HEK293 (cell line): ENCODE measurements at regions not wholly inside any gene's neighbourhood (a gene's known extent, or its start where the extent isn't known, plus 50 kb on each side); places are given as distances from the start of the nearest gene placed in this dataset.

Experiments
- CTCF ChIP-seq: fragments of 450-650 bp; formaldehyde crosslinking; IDR thresholded peaks from 2 replicates; pipeline ENCODE4 v1.5.1; 2016; ENCODE audit warnings: missing biosample characterization, missing genetic modification characterization
- EGR2 ChIP-seq: fragments of 450-650 bp; formaldehyde crosslinking; IDR thresholded peaks from 2 replicates; pipeline ENCODE4 v1.5.1; 2016; ENCODE audit warnings: low read depth, missing biosample characterization, missing genetic modification characterization
- MZF1 ChIP-seq: fragments of 450-650 bp; formaldehyde crosslinking; IDR thresholded peaks from 2 replicates; pipeline ENCODE4 v1.5.1; 2017; ENCODE audit warnings: missing biosample characterization, missing genetic modification characterization, borderline replicate concordance
- SETDB1 ChIP-seq: IDR thresholded peaks from one replicate; pipeline ENCODE4 v1.6.1; 2017; ENCODE audit warnings: mild to moderate bottlenecking, low read length, moderate library complexity, mixed read lengths; ENCODE audit not compliant: insufficient read length
- ZFP37 ChIP-seq: fragments of 450-650 bp; formaldehyde crosslinking; IDR thresholded peaks from 2 replicates; pipeline ENCODE4 v1.5.1; 2016; ENCODE audit warnings: missing biosample characterization, missing genetic modification characterization
- ZNF133 ChIP-seq: fragments of 450-650 bp; formaldehyde crosslinking; IDR thresholded peaks from 2 replicates; pipeline ENCODE4 v1.5.1; 2016; ENCODE audit warnings: missing biosample characterization, missing genetic modification characterization
- ZNF24 ChIP-seq: fragments of 450-650 bp; formaldehyde crosslinking; IDR thresholded peaks from 2 replicates; pipeline ENCODE4 v1.5.1; 2016; ENCODE audit warnings: missing biosample characterization, missing genetic modification characterization
- ZNF302 ChIP-seq: fragments of 450-650 bp; formaldehyde crosslinking; IDR thresholded peaks from 2 replicates; pipeline ENCODE4 v1.5.1; 2016; ENCODE audit warnings: missing biosample characterization, missing genetic modification characterization, low read depth
- ZNF416 ChIP-seq: fragments of 450-650 bp; formaldehyde crosslinking; IDR thresholded peaks from 2 replicates; pipeline ENCODE4 v1.5.1; 2016; ENCODE audit warnings: missing biosample characterization, missing genetic modification characterization
- ZNF473 ChIP-seq: fragments of 450-650 bp; formaldehyde crosslinking; IDR thresholded peaks from 2 replicates; pipeline ENCODE4 v1.5.1; 2017; ENCODE audit warnings: missing biosample characterization, missing genetic modification characterization
- ZNF560 ChIP-seq: fragments of 450-650 bp; formaldehyde crosslinking; IDR thresholded peaks from 2 replicates; pipeline ENCODE4 v1.5.1; 2017; ENCODE audit warnings: missing biosample characterization, missing genetic modification characterization, borderline replicate concordance
- ZNF561 ChIP-seq: fragments of 450-650 bp; IDR thresholded peaks from 2 replicates; pipeline ENCODE4 v1.5.1; 2018; ENCODE audit warnings: missing biosample characterization, missing genetic modification characterization, borderline replicate concordance
- ZNF791 ChIP-seq: fragments of 450-650 bp; formaldehyde crosslinking; IDR thresholded peaks from 2 replicates; pipeline ENCODE4 v1.5.1; 2016; ENCODE audit warnings: missing biosample characterization, missing genetic modification characterization
- ZSCAN5A ChIP-seq: fragments of 450-650 bp; formaldehyde crosslinking; IDR thresholded peaks from 2 replicates; pipeline ENCODE4 v1.5.1; 2016; ENCODE audit warnings: missing biosample characterization, missing genetic modification characterization

- no peak for TF ChIP-seq ZNF416 (tag by site-specific recombination)
- no peak for TF ChIP-seq CTCF (tag by site-specific recombination)
- TF ChIP-seq ZFP37: no peak
- no peak for TF ChIP-seq ZNF791
- TF ChIP-seq ZNF560 (tag by site-specific recombination): no peak
- no peak for TF ChIP-seq SETDB1
- TF ChIP-seq EGR2 (tag by site-specific recombination): no peak
- no peak for TF ChIP-seq ZNF473 (tag by site-specific recombination)
- no peak for TF ChIP-seq MZF1 (tag by site-specific recombination)
- no peak for TF ChIP-seq ZNF133 (tag by site-specific recombination)
- no peak for TF ChIP-seq ZNF302 (tag by site-specific recombination)
- no peak for TF ChIP-seq ZNF561
- TF ChIP-seq ZSCAN5A (tag by site-specific recombination): no peak
- no peak for TF ChIP-seq ZNF24 (tag by site-specific recombination)
Measured at GRCh38 chr6:56339524-56339923, 92.1 kb upstream of the COL21A1 start.
